ENCODE measurements at regions not wholly inside any gene's neighbourhood (a gene's known extent, or its start where the extent isn't known, plus 50 kb on each side); places are given as distances from the start of the nearest gene placed in this dataset.

- no peaks in the 10 kb centered on the region for H3K36me3 Mint-ChIP-seq (ENCODE audit: insufficient read depth, unreplicated experiment)
- H3K27ac Mint-ChIP-seq (ENCODE audit: low read depth, unreplicated experiment) = no peak overlapping the region
- H3K4me3 Mint-ChIP-seq (ENCODE audit: unreplicated experiment) = no peak overlapping the region
- POLR2A ChIA-PET = interaction anchor here (0.9 kb wide), 1 partner anchor 56 kb away, joined by 3 read pairs; no protein-coding TSS in a partner anchor
- H3K4me1 Mint-ChIP-seq (ENCODE audit: insufficient read depth, unreplicated experiment) = no peaks in the 10 kb centered on the region
- intact Hi-C loops (cut with micrococcal nuclease) = no loop called here
- TF ChIP-seq CTCF (IDR thresholded peaks at IDR 0.05; ENCODE audit: unreplicated experiment) = no peak
- H3K9me3 Mint-ChIP-seq (ENCODE audit: unreplicated experiment) = no peaks in the 10 kb centered on the region
- no TSS peak for BruUV-seq (replicated peaks)
- no peak for DNase-seq (ENCODE audit: unreplicated experiment)
- no peaks in the 10 kb centered on the region for H3K27me3 Mint-ChIP-seq (ENCODE audit: insufficient read depth, unreplicated experiment)
- CTCF ChIA-PET = interaction anchor here (0.6 to 0.7 kb wide), 2 partner anchors 56 to 1947 kb away, joined by 3 read pairs; no protein-coding TSS in a partner anchor
Observed at GRCh38 chr12:45669093-45669492, 60.4 kb upstream of the ARID2 start.

GRCh38 chr12:45669792-45670191 lies 59.7 kb upstream of the ARID2 start:
- BruUV-seq (replicated peaks) = no TSS peak
- H3K9me3 Mint-ChIP-seq (ENCODE audit: unreplicated experiment) = no peaks in the 10 kb centered on the region
- H3K36me3 Mint-ChIP-seq (ENCODE audit: insufficient read depth, unreplicated experiment) = no peaks in the 10 kb centered on the region
- no peak overlapping the region for H3K27ac Mint-ChIP-seq (ENCODE audit: low read depth, unreplicated experiment)
- CTCF ChIA-PET = interaction anchor here (0.7 to 1.2 kb wide), 2 partner anchors 14 to 56 kb away, joined by 3 to 4 read pairs; no protein-coding TSS in a partner anchor
- no peak for TF ChIP-seq CTCF (IDR thresholded peaks at IDR 0.05; ENCODE audit: unreplicated experiment)
- H3K4me1 Mint-ChIP-seq (ENCODE audit: insufficient read depth, unreplicated experiment) = no peaks in the 10 kb centered on the region
- DNase-seq (ENCODE audit: unreplicated experiment) = no peak
- POLR2A ChIA-PET = interaction anchor here (0.6 to 1.0 kb wide), 3 partner anchors 18 to 59 kb away, joined by 3 to 4 read pairs (median 3); no protein-coding TSS in a partner anchor
- H3K4me3 Mint-ChIP-seq (ENCODE audit: unreplicated experiment) = no peak overlapping the region
- intact Hi-C loops (cut with micrococcal nuclease) = no loop called here
- H3K27me3 Mint-ChIP-seq (ENCODE audit: insufficient read depth, unreplicated experiment) = no peaks in the 10 kb centered on the region

- intact Hi-C loops (cut with micrococcal nuclease) = no loop called here
- no TSS peak for BruUV-seq (replicated peaks)
- no peaks in the 10 kb centered on the region for H3K9me3 Mint-ChIP-seq (ENCODE audit: unreplicated experiment)
- no peaks in the 10 kb centered on the region for H3K36me3 Mint-ChIP-seq (ENCODE audit: insufficient read depth, unreplicated experiment)
- CTCF ChIA-PET = interaction anchor here (1.2 kb wide), 1 partner anchor 14 kb away, joined by 4 read pairs; no protein-coding TSS in a partner anchor
- no peak for TF ChIP-seq CTCF (IDR thresholded peaks at IDR 0.05; ENCODE audit: unreplicated experiment)
- no peak for DNase-seq (ENCODE audit: unreplicated experiment)
- no peak overlapping the region for H3K27ac Mint-ChIP-seq (ENCODE audit: low read depth, unreplicated experiment)
- no peak overlapping the region for H3K4me3 Mint-ChIP-seq (ENCODE audit: unreplicated experiment)
- POLR2A ChIA-PET = interaction anchor here (0.6 to 1.0 kb wide), 3 partner anchors 19 to 58 kb away, joined by 3 to 4 read pairs (median 3); no protein-coding TSS in a partner anchor
- H3K4me1 Mint-ChIP-seq (ENCODE audit: insufficient read depth, unreplicated experiment) = no peaks in the 10 kb centered on the region
- H3K27me3 Mint-ChIP-seq (ENCODE audit: insufficient read depth, unreplicated experiment) = no peaks in the 10 kb centered on the region
Observed at GRCh38 chr12:45670346-45671065, 59.0 kb upstream of the ARID2 start.

- BruUV-seq (replicated peaks) = no TSS peak
- Mint-ChIP-seq H3K27me3 (ENCODE audit: insufficient read depth, unreplicated experiment) (no peaks in the 10 kb centered on the region), H3K36me3 (ENCODE audit: insufficient read depth, unreplicated experiment) (no peaks in the 10 kb centered on the region), H3K9me3 (ENCODE audit: unreplicated experiment) (no peaks in the 10 kb centered on the region), H3K27ac (ENCODE audit: low read depth, unreplicated experiment) (no peak overlapping the region), H3K4me1 (ENCODE audit: insufficient read depth, unreplicated experiment) (no peaks in the 10 kb centered on the region), H3K4me3 (ENCODE audit: unreplicated experiment) (no peak overlapping the region)
- no peak for DNase-seq (ENCODE audit: unreplicated experiment)
- ChIA-PET POLR2A (no interaction called here), CTCF (no interaction called here)
- TF ChIP-seq CTCF (IDR thresholded peaks at IDR 0.05; ENCODE audit: unreplicated experiment) = no peak
- intact Hi-C loops (cut with micrococcal nuclease) = no loop called here
Observed at GRCh38 chr12:45671254-45671653, 58.3 kb upstream of the ARID2 start.

All from MCF 10A (cell line).